PC-3 (cell line): ENCODE measurements at regions not wholly inside any gene's neighbourhood (a gene's known extent, or its start where the extent isn't known, plus 50 kb on each side); places are given as distances from the start of the nearest gene placed in this dataset.
"Not testable (repeated sequence)": the region's sequence is repeated elsewhere in the genome, so short reads cannot be mapped to it uniquely, and the experiment has no call there.

ENCODE experiments used
- EZH2 ChIP-seq: fragments of 300-600 bp; sonication (generic); IDR thresholded peaks from one replicate; pipeline ENCODE4 v1.6.1; 2017; ENCODE audit warnings: antibody characterized with exemption, mild to moderate bottlenecking, low read length; ENCODE audit not compliant: unreplicated experiment
- TF ChIP-seq, protein P1 (sequence below): fragments of 300-600 bp; sonication (generic); conservative IDR thresholded peaks from 2 replicates; pipeline ENCODE4 v1.5.1; 2017; ENCODE audit warnings: antibody characterized with exemption, low read depth, mild to moderate bottlenecking, low read length

DNA sequence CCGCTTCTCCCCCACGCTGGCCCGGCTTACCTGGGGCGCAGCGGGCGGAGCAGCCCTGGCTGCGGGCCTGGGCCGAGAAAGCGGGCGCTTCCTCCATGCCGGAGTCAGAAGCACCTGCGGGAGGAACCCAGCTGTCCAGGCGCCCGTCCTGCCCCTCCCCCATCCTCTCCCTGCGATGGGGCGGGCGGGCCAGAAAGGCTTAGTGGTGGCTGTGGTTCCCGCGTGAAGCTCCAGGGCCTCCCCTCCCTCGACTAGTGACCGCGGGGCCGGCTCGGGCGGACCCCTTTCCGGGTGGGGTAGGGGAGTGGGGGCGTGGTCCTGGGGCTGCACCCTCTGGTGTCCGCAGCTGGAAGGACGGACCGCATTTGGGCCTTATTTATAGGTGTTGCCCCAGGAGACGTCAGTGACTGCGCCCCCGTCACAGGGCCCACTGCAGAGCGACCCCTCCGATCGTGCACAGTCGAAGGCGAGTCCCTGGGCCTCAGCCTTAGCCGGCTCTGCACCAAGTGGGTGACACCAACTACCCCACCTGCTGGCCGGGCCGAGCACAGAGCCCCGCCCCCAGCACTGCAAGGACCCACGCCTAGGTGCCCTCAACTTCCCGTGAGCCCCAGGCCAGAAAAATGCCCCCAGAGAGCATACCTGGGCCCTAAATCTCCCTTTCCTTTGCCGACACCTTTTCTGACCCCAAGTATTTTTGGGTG, 302.7 kb downstream of the CCDC74A start:
- TF ChIP-seq, protein P1, sequence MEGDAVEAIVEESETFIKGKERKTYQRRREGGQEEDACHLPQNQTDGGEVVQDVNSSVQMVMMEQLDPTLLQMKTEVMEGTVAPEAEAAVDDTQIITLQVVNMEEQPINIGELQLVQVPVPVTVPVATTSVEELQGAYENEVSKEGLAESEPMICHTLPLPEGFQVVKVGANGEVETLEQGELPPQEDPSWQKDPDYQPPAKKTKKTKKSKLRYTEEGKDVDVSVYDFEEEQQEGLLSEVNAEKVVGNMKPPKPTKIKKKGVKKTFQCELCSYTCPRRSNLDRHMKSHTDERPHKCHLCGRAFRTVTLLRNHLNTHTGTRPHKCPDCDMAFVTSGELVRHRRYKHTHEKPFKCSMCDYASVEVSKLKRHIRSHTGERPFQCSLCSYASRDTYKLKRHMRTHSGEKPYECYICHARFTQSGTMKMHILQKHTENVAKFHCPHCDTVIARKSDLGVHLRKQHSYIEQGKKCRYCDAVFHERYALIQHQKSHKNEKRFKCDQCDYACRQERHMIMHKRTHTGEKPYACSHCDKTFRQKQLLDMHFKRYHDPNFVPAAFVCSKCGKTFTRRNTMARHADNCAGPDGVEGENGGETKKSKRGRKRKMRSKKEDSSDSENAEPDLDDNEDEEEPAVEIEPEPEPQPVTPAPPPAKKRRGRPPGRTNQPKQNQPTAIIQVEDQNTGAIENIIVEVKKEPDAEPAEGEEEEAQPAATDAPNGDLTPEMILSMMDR = not testable (repeated sequence)
- not testable (repeated sequence) for TF ChIP-seq EZH2
